Coronary artery (tissue), 2 donors: ENCODE measurements at regions not wholly inside any gene's neighbourhood (a gene's known extent, or its start where the extent isn't known, plus 50 kb on each side); places are given as distances from the start of the nearest gene placed in this dataset.
"Not testable (repeated sequence)": the region's sequence is repeated elsewhere in the genome, so short reads cannot be mapped to it uniquely, and the experiment has no call there.

Experiments used
- DNase-seq: peaks from one replicate; pipeline ENCODE4 v3.0.0-alpha.2; 2017; ENCODE audit warnings: low spot score
- H3K27ac ChIP-seq, 2 donors: fragments of 200-600 bp; sonication (generic); one replicate each; pipeline ENCODE4 v1.5.1; 2016 to 2019
- H3K4me3 ChIP-seq: fragments of 200-600 bp; sonication (generic); 2 replicates; pipeline ENCODE4 v1.5.1; 2016; ENCODE audit warnings: mild to moderate bottlenecking, moderate library complexity
- TF ChIP-seq, protein P1 (sequence below): fragments of 200-600 bp; sonication (generic); IDR thresholded peaks from one replicate; pipeline ENCODE4 v1.5.1; 2019; ENCODE audit warnings: antibody characterized with exemption

DNA sequence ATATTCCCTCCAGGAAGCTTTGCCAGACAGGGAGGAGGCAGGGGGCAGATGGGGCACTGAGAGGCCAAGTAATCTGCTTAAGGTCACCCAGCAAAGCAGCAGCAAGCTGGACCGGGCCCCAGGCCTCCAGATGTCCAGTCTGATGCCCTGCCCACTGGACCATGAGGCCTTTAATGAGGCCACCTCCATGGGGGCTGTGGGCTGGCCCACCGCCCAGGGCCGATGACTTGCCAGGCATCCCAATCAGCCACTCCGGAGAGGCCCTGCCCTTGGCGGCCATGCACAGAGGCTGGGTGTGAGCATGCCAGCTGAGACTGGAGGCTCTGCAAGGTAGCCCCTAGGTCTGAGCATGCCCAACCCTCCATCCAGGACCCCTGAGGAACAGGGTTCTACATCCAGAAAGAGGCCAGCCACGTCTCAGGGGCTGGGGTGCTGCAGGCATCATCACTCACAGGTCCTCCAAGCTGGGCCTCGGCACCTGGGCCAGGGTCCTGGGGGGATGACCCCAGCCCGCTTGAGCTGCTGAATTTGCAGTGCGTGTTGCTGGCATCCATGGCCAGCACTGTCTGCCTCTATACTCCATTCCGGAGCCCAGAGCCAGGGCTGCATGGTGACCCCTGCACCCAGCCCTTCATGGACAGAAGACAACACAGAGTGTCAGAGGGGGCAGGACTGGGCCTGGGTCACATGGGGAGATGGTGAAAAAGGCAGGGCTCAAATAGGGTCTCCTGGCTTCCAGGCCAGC is 164.2 kb downstream of the INHBB start:
- DNase-seq, result no peak
- Histone ChIP-seq H3K4me3 (no peak overlapping the region), H3K27ac (no peak overlapping the region)
- TF ChIP-seq, protein P1, sequence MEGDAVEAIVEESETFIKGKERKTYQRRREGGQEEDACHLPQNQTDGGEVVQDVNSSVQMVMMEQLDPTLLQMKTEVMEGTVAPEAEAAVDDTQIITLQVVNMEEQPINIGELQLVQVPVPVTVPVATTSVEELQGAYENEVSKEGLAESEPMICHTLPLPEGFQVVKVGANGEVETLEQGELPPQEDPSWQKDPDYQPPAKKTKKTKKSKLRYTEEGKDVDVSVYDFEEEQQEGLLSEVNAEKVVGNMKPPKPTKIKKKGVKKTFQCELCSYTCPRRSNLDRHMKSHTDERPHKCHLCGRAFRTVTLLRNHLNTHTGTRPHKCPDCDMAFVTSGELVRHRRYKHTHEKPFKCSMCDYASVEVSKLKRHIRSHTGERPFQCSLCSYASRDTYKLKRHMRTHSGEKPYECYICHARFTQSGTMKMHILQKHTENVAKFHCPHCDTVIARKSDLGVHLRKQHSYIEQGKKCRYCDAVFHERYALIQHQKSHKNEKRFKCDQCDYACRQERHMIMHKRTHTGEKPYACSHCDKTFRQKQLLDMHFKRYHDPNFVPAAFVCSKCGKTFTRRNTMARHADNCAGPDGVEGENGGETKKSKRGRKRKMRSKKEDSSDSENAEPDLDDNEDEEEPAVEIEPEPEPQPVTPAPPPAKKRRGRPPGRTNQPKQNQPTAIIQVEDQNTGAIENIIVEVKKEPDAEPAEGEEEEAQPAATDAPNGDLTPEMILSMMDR, result no peak

DNA sequence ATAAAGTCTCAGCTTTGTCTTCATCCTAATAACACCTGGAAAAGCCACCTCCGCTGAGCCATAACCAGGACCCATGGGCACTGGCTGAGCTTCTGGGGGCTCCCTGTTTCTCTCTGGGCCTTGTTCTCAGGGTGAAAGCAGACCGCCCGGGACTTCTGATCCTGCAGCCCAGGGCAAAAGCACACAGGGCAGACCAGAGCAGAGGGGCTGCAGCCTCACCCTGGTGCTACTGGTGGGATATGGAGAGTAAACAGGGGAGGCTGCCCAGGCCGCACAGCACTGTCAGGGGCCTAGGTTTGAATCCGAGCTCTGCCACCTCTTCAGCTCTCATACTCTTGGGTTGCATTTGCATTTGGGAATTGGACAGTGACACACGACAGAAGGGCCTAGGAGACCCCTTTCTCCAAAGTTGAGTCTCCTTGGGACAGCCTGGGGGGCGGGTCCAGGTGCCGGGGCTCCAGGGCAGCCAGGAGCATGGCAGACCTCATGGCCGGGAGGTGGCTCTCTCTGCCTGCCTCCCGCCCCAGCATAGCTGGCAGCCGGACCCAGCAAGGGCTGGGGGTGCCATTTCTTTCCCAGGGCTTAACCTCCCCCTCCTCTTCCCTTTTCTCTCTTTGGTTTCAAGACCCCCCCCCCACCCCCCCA is 164.9 kb downstream of the INHBB start:
- no peak overlapping the region for H3K4me3 ChIP-seq
- no peak for DNase-seq
- TF ChIP-seq, protein P1, result no peak
- no peak overlapping the region for H3K27ac ChIP-seq

DNA sequence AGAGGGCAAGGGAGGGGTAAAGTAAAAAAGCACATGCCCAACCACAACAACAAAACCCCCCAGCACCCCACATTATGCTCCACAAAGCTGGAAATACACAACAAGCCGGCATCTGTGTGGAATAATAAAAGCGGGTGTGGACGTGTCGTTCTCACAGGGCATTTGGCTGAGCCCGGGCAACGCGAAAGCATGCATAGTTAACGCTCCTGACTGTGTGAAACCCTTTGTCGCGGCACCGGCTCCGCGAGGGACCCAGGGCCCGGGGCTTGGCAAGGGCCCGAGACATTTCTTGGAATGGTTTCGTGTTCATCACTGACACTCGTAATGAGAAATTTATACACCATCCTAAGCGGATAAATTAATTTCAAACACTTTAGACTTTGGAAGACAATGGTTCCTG is 165.6 kb downstream of the INHBB start:
- Histone ChIP-seq H3K27ac (no peak overlapping the region), H3K4me3 (no peak overlapping the region)
- no peak for DNase-seq
- TF ChIP-seq, protein P1, result no peak

DNA sequence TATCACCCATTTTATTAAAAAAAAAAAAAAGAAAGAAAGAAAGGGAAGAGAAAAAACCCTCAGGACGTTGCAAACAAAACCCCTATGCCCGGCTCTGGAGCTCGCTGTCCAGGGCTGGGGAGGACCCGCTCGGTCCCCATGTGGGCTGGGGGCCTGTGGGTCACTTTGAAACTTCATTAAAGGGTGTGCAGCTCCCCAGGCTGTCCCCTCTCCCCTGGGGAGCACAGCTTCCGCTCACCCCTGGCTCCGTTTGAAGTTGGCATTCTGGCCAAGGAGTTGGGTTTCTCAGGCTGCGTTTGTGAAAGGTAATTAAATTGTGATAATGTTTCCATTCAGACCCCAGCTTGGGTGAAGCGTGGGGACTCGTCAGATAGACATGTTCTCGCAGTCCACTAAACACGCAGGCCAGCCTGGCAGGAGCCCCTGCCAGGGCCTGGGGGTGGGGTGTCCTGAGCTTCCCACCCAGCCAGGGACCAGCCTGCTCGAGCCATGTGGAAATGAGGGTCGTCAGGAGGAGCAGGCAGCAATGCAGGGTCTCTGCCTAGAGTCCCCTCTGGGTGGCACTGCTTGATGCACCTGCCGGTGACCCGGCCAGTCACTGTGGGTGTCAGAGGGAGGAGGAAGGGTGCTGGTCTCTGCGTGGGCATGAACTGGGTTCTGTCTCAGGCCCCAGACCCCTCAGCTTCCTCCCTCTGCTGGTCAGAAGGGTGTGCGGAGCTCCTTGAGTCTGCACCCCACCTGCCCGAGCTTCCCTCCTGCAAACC is 166.2 kb downstream of the INHBB start:
- no peak overlapping the region for H3K4me3 ChIP-seq
- TF ChIP-seq, protein P1, result no peak
- DNase-seq, result no peak
- no peak overlapping the region for H3K27ac ChIP-seq

DNA sequence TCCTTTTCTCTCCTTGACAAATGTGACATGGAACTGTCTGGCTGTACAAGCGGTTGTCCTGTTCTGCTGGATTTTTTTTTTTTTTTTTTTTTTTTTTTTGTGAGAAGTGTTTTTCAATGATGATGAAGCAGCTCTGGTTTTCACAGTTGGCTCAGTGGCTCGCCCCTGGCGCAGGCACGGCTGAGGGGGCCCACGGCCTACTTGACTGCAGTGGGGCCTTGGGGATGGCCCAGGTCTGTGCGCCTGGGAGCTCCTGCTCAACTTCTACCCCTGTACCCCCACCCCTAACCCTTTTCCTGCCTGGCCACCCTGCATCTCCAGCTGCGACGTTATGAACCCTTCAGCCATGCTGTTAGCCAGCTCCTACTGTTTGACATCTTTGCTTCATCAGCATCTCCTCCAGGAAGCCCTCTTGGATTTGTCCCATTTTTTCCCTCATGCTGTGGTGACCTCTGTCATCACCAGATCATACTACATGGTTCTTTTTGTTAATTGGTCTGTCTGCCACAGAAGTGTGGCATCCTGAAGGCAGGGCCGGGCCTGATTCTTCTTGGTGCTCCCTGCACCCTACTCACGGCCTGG is 167.9 kb downstream of the INHBB start:
- no peak overlapping the region for H3K4me3 ChIP-seq
- no peak overlapping the region for H3K27ac ChIP-seq
- TF ChIP-seq, protein P1, result no peak
- DNase-seq, result no peak

DNA sequence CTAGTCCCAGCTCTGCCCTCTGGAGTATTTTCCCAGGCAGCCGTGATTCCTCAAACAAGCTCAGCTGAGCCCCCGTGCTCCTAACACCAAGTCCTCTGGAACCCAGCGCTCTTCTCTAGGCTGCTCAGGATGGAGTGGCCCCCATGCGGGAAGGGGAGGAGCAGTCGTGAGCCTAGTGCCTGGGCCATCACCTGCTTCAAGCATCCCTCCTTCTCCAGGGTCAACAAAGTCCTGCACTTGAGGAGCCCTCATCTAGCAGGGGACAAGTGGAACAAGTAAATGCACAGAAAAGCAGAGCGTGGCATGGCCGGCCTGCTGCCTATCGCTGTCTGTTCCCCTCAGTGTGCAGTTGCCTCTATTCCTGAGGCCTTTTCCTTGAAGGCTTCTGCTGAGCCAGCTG is 168.6 kb downstream of the INHBB start:
- TF ChIP-seq, protein P1, result no peak
- Histone ChIP-seq H3K27ac (no peak overlapping the region), H3K4me3 (no peak overlapping the region)
- DNase-seq, result no peak

DNA sequence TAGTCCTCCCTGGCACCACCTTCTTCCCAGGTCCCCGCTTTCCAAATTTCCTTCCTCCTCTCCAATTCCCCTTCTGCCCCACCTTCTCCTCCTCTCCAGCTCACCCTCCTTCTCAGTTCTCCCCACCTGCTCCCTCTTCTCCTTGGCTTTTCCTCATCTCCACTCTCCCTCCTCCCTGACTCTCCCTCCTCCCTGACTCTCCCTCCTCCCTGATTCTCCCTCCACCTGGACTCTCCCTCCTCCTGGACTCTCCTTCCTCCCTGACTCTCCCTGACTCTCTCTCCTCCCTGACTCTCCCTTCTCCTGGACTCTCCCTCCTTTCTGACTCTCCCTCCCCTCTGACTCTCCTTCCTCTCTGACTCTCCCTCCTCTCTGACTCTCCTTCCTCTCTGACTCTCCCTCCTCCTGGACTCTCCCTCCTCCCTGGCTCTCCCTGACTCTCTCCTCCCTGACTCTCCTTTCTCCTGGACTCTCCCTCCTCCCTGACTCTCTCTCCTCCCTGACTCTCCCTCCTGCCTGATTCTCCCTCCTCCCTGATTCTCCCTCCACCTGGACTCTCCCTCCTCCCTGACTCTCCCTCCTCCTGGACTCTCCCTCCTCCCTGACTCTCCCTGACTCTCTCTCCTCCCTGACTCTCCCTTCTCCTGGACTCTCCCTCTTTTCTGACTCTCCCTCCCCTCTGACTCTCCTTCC is 169.3 kb downstream of the INHBB start:
- H3K4me3 ChIP-seq, DNase-seq, H3K27ac ChIP-seq: not testable (repeated sequence)
